ENCODE measurements at regions not wholly inside any gene's neighbourhood (a gene's known extent, or its start where the extent isn't known, plus 50 kb on each side); places are given as distances from the start of the nearest gene placed in this dataset.

DNA sequence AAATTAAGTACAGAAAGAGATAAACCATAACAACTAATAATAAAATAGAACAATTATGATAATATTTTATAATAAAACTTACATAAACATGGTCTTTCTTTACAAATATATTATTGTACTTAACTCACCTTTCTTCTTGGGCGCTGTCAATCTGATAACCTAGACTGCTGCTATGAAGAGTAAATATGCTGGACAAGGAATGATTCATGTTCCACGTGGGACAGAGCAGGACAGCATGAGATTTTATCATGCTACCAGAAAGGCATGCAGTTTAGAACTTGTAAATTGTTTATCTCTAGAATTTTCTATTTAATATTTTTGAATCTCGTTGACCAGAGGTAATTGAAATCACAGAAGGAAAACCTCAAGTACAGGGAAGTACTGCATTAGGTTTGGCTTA, 210.7 kb downstream of the ANKRD30B start:
- TF ChIP-seq POLR2A (IDR thresholded peaks at IDR 0.05): no peak
- no peak for TF ChIP-seq EP300 (IDR thresholded peaks at IDR 0.05; ENCODE audit: low read depth)
- TF ChIP-seq, protein P1, sequence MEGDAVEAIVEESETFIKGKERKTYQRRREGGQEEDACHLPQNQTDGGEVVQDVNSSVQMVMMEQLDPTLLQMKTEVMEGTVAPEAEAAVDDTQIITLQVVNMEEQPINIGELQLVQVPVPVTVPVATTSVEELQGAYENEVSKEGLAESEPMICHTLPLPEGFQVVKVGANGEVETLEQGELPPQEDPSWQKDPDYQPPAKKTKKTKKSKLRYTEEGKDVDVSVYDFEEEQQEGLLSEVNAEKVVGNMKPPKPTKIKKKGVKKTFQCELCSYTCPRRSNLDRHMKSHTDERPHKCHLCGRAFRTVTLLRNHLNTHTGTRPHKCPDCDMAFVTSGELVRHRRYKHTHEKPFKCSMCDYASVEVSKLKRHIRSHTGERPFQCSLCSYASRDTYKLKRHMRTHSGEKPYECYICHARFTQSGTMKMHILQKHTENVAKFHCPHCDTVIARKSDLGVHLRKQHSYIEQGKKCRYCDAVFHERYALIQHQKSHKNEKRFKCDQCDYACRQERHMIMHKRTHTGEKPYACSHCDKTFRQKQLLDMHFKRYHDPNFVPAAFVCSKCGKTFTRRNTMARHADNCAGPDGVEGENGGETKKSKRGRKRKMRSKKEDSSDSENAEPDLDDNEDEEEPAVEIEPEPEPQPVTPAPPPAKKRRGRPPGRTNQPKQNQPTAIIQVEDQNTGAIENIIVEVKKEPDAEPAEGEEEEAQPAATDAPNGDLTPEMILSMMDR (IDR thresholded peaks at IDR 0.05): no peak
